ENCODE measurements at regions not wholly inside any gene's neighbourhood (a gene's known extent, or its start where the extent isn't known, plus 50 kb on each side); places are given as distances from the start of the nearest gene placed in this dataset.

GRCh38 chr17:15886221-15886620 lies 58.7 kb upstream of the ADORA2B start:
- no peak for TF ChIP-seq MIXL1 (CRISPR knock-in tag; IDR thresholded peaks at IDR 0.05)
- TF ChIP-seq ZNF17 (CRISPR knock-in tag; IDR thresholded peaks at IDR 0.05) = no peak
- no peak for TF ChIP-seq GATAD2A (CRISPR knock-in tag; IDR thresholded peaks at IDR 0.05)
